NCI-H1092 (cell line): ENCODE measurements at regions not wholly inside any gene's neighbourhood (a gene's known extent, or its start where the extent isn't known, plus 50 kb on each side); places are given as distances from the start of the nearest gene placed in this dataset.
"Not testable (repeated sequence)": the region's sequence is repeated elsewhere in the genome, so short reads cannot be mapped to it uniquely, and the experiment has no call there.

Experiments
- DNase-seq: peaks from one replicate; lab custom pipeline; 2025; lab: John Stamatoyannopoulos, UW

- DNase-seq, result no peak
These were observed 91.9 kb downstream of the FCRL5 start for GRCh38 chr1:157460381-157460780.

- DNase-seq, result no peak
These were observed 95.0 kb downstream of the FCRL5 start for GRCh38 chr1:157457279-157457678.

- no peak for DNase-seq
These were observed 97.0 kb downstream of the FCRL5 start for GRCh38 chr1:157455318-157455717.

- DNase-seq, result no peak
These were observed 102.2 kb downstream of the FCRL5 start for GRCh38 chr1:157450106-157450505.

GRCh38 chr1:157448636-157449035, 103.7 kb downstream of the FCRL5 start:
- no peak for DNase-seq

- not testable (repeated sequence) for DNase-seq
These were observed 106.0 kb downstream of the FCRL5 start for GRCh38 chr1:157446356-157446755.

- not testable (repeated sequence) for DNase-seq
These were observed 106.6 kb downstream of the FCRL5 start for GRCh38 chr1:157445616-157446140.

GRCh38 chr1:157442065-157442464, 110.2 kb downstream of the FCRL5 start:
- DNase-seq, result no peak

- DNase-seq, result no peak
These were observed 112.9 kb downstream of the FCRL5 start for GRCh38 chr1:157439302-157439954.

GRCh38 chr1:157438613-157439012, 113.7 kb downstream of the FCRL5 start:
- no peak for DNase-seq

- no peak for DNase-seq
These were observed 114.2 kb downstream of the FCRL5 start for GRCh38 chr1:157438146-157438545.

GRCh38 chr1:157437296-157437695, 115.0 kb downstream of the FCRL5 start:
- DNase-seq, result no peak

GRCh38 chr1:157431751-157432150, 120.6 kb downstream of the FCRL5 start:
- DNase-seq, result no peak

- no peak for DNase-seq
These were observed 122.6 kb downstream of the FCRL5 start for GRCh38 chr1:157429601-157430240.

- DNase-seq, result not testable (repeated sequence)
These were observed 128.6 kb downstream of the FCRL5 start for GRCh38 chr1:157423764-157424163.

GRCh38 chr1:157419845-157420542, 132.3 kb downstream of the FCRL5 start:
- no peak for DNase-seq

- DNase-seq, result no peak
These were observed 133.7 kb downstream of the FCRL5 start for GRCh38 chr1:157418659-157419058.

- no peak for DNase-seq
These were observed 134.1 kb downstream of the FCRL5 start for GRCh38 chr1:157418231-157418630.

GRCh38 chr1:157415661-157416060, 136.7 kb downstream of the FCRL5 start:
- DNase-seq, result no peak

GRCh38 chr1:157412308-157412707, 140.0 kb downstream of the FCRL5 start:
- DNase-seq, result no peak

- DNase-seq, result no peak
These were observed 140.5 kb downstream of the FCRL5 start for GRCh38 chr1:157411769-157412168.

- DNase-seq, result no peak
These were observed 141.3 kb downstream of the FCRL5 start for GRCh38 chr1:157411064-157411463.

GRCh38 chr1:157410457-157410856, 141.9 kb downstream of the FCRL5 start:
- no peak for DNase-seq
